ENCODE measurements at regions not wholly inside any gene's neighbourhood (a gene's known extent, or its start where the extent isn't known, plus 50 kb on each side); places are given as distances from the start of the nearest gene placed in this dataset.

- TF ChIP-seq EP300 (IDR thresholded peaks at IDR 0.05) = no peak
- TF ChIP-seq POLR2A (IDR thresholded peaks at IDR 0.05; ENCODE audit: low read depth) = no peak
Measured at GRCh38 chr2:103130857-103131256, 369.0 kb downstream of the TMEM182 start.
